ENCODE measurements at regions not wholly inside any gene's neighbourhood (a gene's known extent, or its start where the extent isn't known, plus 50 kb on each side); places are given as distances from the start of the nearest gene placed in this dataset.
"Not testable (repeated sequence)": the region's sequence is repeated elsewhere in the genome, so short reads cannot be mapped to it uniquely, and the experiment has no call there.

DNA sequence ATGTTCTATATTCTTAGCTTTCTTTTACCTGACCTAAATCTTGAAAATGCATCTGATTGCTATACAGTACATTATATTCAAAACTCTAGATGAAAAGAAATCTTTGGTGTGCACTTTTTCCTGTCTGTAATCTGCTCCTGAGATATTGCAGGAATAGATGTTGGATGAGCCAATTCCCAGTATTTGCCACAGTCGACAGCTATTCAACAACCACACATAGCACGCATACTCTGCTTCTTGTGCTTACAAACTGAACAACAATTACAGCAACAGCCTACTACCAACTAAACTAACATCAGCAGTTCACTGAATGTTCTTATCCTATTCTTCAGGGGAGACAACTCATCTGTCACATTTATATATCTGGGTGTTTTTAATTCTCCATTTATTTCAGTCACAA, 573.9 kb upstream of the GRID2 start:
- H3K36me3 ChIP-seq (replicated peaks in 1 of 2; ENCODE audit: control insufficient read depth in 1 of 2, insufficient read depth in 2 of 2, low read length in 2 of 2), result no peaks in the 10 kb centered on the region
- H4K20me1 ChIP-seq (ENCODE audit: insufficient read depth, low read length), result no peaks in the 10 kb centered on the region
- no peaks in the 10 kb centered on the region for H3K27me3 ChIP-seq (ENCODE audit: control insufficient read depth in 2 of 2, insufficient read depth in 2 of 2, low read length in 2 of 2)
- H3K4me3 ChIP-seq (replicated peaks in 1 of 3; ENCODE audit: low read depth in 2 of 3, low read length in 3 of 3), result no peak overlapping the region
- no peak for DNase-seq
- no peak overlapping the region for H3K27ac ChIP-seq (ENCODE audit: low read depth in 1 of 2, low read length in 2 of 2)
- H3K9me3 ChIP-seq (replicated peaks in 1 of 2; ENCODE audit: control insufficient read depth in 1 of 2, insufficient read depth in 1 of 2, low read length in 2 of 2), result no peaks in the 10 kb centered on the region
- no peaks in the 10 kb centered on the region for H3K36me3 Mint-ChIP-seq
- WGBS (ENCODE audit: insufficient coverage), result 80% methylated on average over 1 of the region's 2 CpGs
- intact Hi-C loops (cut with micrococcal nuclease), result no loop called here
- H3K4me3 Mint-ChIP-seq, result no peak overlapping the region
- H3K27me3 Mint-ChIP-seq (ENCODE audit: low read depth in 3 of 3), result no peaks in the 10 kb centered on the region
- peaks cover 0 to 2% (median 0%) of the 10 kb centered on the region in 7 donors for H3K9me3 Mint-ChIP-seq
- H3K27ac Mint-ChIP-seq, result no peak overlapping the region
- H3K4me1 Mint-ChIP-seq, result no peaks in the 10 kb centered on the region
- H3K79me2 ChIP-seq (ENCODE audit: insufficient read depth, low read length), result no peaks in the 10 kb centered on the region
- no peaks in the 10 kb centered on the region for H3K4me1 ChIP-seq (ENCODE audit: control insufficient read depth in 1 of 2, insufficient read depth in 2 of 2, low read length in 2 of 2)
- no peak overlapping the region for H3K4me2 ChIP-seq (replicated peaks; ENCODE audit: extremely low read depth, low read length, poor library complexity, severe bottlenecking)
- no peak overlapping the region for H2AFZ ChIP-seq (ENCODE audit: insufficient read depth, low read depth, low read length, poor library complexity, severe bottlenecking)
- TF ChIP-seq, protein P1, sequence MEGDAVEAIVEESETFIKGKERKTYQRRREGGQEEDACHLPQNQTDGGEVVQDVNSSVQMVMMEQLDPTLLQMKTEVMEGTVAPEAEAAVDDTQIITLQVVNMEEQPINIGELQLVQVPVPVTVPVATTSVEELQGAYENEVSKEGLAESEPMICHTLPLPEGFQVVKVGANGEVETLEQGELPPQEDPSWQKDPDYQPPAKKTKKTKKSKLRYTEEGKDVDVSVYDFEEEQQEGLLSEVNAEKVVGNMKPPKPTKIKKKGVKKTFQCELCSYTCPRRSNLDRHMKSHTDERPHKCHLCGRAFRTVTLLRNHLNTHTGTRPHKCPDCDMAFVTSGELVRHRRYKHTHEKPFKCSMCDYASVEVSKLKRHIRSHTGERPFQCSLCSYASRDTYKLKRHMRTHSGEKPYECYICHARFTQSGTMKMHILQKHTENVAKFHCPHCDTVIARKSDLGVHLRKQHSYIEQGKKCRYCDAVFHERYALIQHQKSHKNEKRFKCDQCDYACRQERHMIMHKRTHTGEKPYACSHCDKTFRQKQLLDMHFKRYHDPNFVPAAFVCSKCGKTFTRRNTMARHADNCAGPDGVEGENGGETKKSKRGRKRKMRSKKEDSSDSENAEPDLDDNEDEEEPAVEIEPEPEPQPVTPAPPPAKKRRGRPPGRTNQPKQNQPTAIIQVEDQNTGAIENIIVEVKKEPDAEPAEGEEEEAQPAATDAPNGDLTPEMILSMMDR (IDR thresholded peaks at IDR 0.05), result no peak
- no peak overlapping the region for H3K9ac ChIP-seq (ENCODE audit: insufficient read depth, low read length, poor library complexity, severe bottlenecking)

- Mint-ChIP-seq H3K27ac (no peak overlapping the region), H3K36me3 (no peaks in the 10 kb centered on the region), H3K27me3 (ENCODE audit: low read depth in 3 of 3) (no peaks in the 10 kb centered on the region), H3K9me3 (peaks cover 0 to 4% (median 0%) of the 10 kb centered on the region in 7 donors), H3K4me3 (no peak overlapping the region), H3K4me1 (no peaks in the 10 kb centered on the region)
- Histone ChIP-seq H3K9me3 (replicated peaks in 1 of 2; ENCODE audit: control insufficient read depth in 1 of 2, insufficient read depth in 1 of 2, low read length in 2 of 2) (no peaks in the 10 kb centered on the region), H2AFZ (ENCODE audit: insufficient read depth, low read depth, low read length, poor library complexity, severe bottlenecking) (no peak overlapping the region), H3K4me1 (ENCODE audit: control insufficient read depth in 1 of 2, insufficient read depth in 2 of 2, low read length in 2 of 2) (no peaks in the 10 kb centered on the region), H3K4me2 (replicated peaks; ENCODE audit: extremely low read depth, low read length, poor library complexity, severe bottlenecking) (no peak overlapping the region), H3K36me3 (replicated peaks in 1 of 2; ENCODE audit: control insufficient read depth in 1 of 2, insufficient read depth in 2 of 2, low read length in 2 of 2) (no peaks in the 10 kb centered on the region), H3K4me3 (replicated peaks in 1 of 3; ENCODE audit: low read depth in 2 of 3, low read length in 3 of 3) (no peak overlapping the region), H3K27ac (ENCODE audit: low read depth in 1 of 2, low read length in 2 of 2) (no peak overlapping the region), H3K9ac (ENCODE audit: insufficient read depth, low read length, poor library complexity, severe bottlenecking) (no peak overlapping the region), H3K79me2 (ENCODE audit: insufficient read depth, low read length) (no peaks in the 10 kb centered on the region), H3K27me3 (ENCODE audit: control insufficient read depth in 2 of 2, insufficient read depth in 2 of 2, low read length in 2 of 2) (no peaks in the 10 kb centered on the region), H4K20me1 (ENCODE audit: insufficient read depth, low read length) (no peaks in the 10 kb centered on the region)
- WGBS (ENCODE audit: insufficient coverage), result no CpG with 5 or more reads among the region's 1 CpG
- TF ChIP-seq, protein P1 (IDR thresholded peaks at IDR 0.05), result no peak
- no peak for DNase-seq
- intact Hi-C loops (cut with micrococcal nuclease), result no loop called here
Measured at GRCh38 chr4:91734682-91735081, 569.1 kb upstream of the GRID2 start.

GRCh38 chr4:91738831-91739230, 564.9 kb upstream of the GRID2 start:
- H3K9me3 ChIP-seq (replicated peaks in 1 of 2; ENCODE audit: control insufficient read depth in 1 of 2, insufficient read depth in 1 of 2, low read length in 2 of 2); H3K79me2 ChIP-seq (ENCODE audit: insufficient read depth, low read length); H3K4me2 ChIP-seq (replicated peaks; ENCODE audit: extremely low read depth, low read length, poor library complexity, severe bottlenecking); H3K4me1 ChIP-seq (ENCODE audit: control insufficient read depth in 1 of 2, insufficient read depth in 2 of 2, low read length in 2 of 2); H3K27ac Mint-ChIP-seq; H3K4me3 Mint-ChIP-seq; H3K4me3 ChIP-seq (replicated peaks in 1 of 3; ENCODE audit: low read depth in 2 of 3, low read length in 3 of 3); H2AFZ ChIP-seq (ENCODE audit: insufficient read depth, low read depth, low read length, poor library complexity, severe bottlenecking); H3K27me3 ChIP-seq (ENCODE audit: control insufficient read depth in 2 of 2, insufficient read depth in 2 of 2, low read length in 2 of 2); H3K9ac ChIP-seq (ENCODE audit: insufficient read depth, low read length, poor library complexity, severe bottlenecking); DNase-seq; intact Hi-C loops (cut with micrococcal nuclease); H3K27ac ChIP-seq (ENCODE audit: low read depth in 1 of 2, low read length in 2 of 2); H3K9me3 Mint-ChIP-seq; H3K27me3 Mint-ChIP-seq (ENCODE audit: low read depth in 3 of 3); H3K36me3 ChIP-seq (replicated peaks in 1 of 2; ENCODE audit: control insufficient read depth in 1 of 2, insufficient read depth in 2 of 2, low read length in 2 of 2); H4K20me1 ChIP-seq (ENCODE audit: insufficient read depth, low read length); H3K36me3 Mint-ChIP-seq; H3K4me1 Mint-ChIP-seq: not testable (repeated sequence)
